WTC11 (cell line): ENCODE measurements at regions not wholly inside any gene's neighbourhood (a gene's known extent, or its start where the extent isn't known, plus 50 kb on each side); places are given as distances from the start of the nearest gene placed in this dataset.

Source experiments
- ATF2 ChIP-seq: sonication (generic); formaldehyde crosslinking; IDR thresholded peaks from 2 replicates; pipeline ENCODE4 v1.8.1; 2022; ENCODE audit warnings: low read depth, missing genetic modification reagents, borderline replicate concordance
- ATF6 ChIP-seq: sonication (generic); formaldehyde crosslinking; IDR thresholded peaks from 2 replicates; pipeline ENCODE4 v1.8.1; 2023; ENCODE audit warnings: mild to moderate bottlenecking, missing genetic modification reagents
- ESRRA ChIP-seq: sonication (generic); formaldehyde crosslinking; IDR thresholded peaks from 2 replicates; pipeline ENCODE4 v1.8.1; 2022; ENCODE audit warnings: mild to moderate bottlenecking, missing genetic modification reagents, borderline replicate concordance
- ETV6 ChIP-seq: sonication (generic); formaldehyde crosslinking; IDR thresholded peaks from 2 replicates; pipeline ENCODE4 v1.8.1; 2022; ENCODE audit warnings: mild to moderate bottlenecking, missing genetic modification reagents
- MXD4 ChIP-seq: fragments of 250-450 bp; sonication (Bioruptor Pico); IDR thresholded peaks from 2 replicates; pipeline ENCODE4 v1.8.0; 2021; ENCODE audit warnings: mild to moderate bottlenecking, moderate library complexity, borderline replicate concordance
- NFYB ChIP-seq: sonication (generic); formaldehyde crosslinking; conservative IDR thresholded peaks from 2 replicates; pipeline ENCODE4 v1.8.0; 2022; ENCODE audit warnings: low read depth, missing genetic modification reagents
- OVOL2 ChIP-seq: fragments of 250-450 bp; sonication (Bioruptor Pico); IDR thresholded peaks from 2 replicates; pipeline ENCODE4 v1.9.0; 2021; ENCODE audit warnings: mild to moderate bottlenecking, borderline replicate concordance
- SMAD3 ChIP-seq: sonication (generic); formaldehyde crosslinking; IDR thresholded peaks from 2 replicates; pipeline ENCODE4 v1.8.0; 2022; ENCODE audit warnings: missing genetic modification reagents, mild to moderate bottlenecking, borderline replicate concordance
- SP1 ChIP-seq: sonication (generic); formaldehyde crosslinking; conservative IDR thresholded peaks from 2 replicates; pipeline ENCODE4 v1.8.1; 2022; ENCODE audit warnings: missing genetic modification reagents
- ZNF416 ChIP-seq: fragments of 250-450 bp; sonication (Bioruptor Pico); IDR thresholded peaks from 2 replicates; pipeline ENCODE4 v1.9.0; 2021; ENCODE audit warnings: mild to moderate bottlenecking, inconsistent platforms
- TF ChIP-seq, protein P1 (sequence below): fragments of 200-600 bp; IDR thresholded peaks from 2 replicates; pipeline ENCODE4 v1.8.0; 2022; ENCODE audit warnings: antibody characterized with exemption
- TF ChIP-seq, protein P2 (sequence below): sonication (generic); formaldehyde crosslinking; IDR thresholded peaks from 2 replicates; pipeline ENCODE4 v1.8.0; 2023; ENCODE audit warnings: missing genetic modification reagents

DNA sequence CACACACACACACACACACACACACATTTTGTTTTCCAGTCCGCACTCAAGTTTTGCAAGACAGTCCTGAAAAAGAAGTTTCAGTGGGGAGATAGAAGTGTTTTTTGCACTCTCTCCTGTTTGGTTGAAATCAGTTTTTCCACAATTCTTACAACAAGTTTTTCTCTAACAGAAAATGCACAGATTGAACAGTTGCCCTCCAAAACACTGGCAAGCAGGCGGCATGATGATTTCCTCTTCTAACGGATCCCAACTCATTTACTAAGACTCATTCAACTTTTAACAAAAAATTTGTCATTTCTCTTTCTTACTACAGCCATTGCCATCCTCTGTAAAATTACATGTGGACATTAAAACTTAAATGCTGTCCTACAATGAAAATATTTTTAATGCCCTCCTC lies 117.6 kb upstream of the DTNA start:
- TF ChIP-seq, protein P1, sequence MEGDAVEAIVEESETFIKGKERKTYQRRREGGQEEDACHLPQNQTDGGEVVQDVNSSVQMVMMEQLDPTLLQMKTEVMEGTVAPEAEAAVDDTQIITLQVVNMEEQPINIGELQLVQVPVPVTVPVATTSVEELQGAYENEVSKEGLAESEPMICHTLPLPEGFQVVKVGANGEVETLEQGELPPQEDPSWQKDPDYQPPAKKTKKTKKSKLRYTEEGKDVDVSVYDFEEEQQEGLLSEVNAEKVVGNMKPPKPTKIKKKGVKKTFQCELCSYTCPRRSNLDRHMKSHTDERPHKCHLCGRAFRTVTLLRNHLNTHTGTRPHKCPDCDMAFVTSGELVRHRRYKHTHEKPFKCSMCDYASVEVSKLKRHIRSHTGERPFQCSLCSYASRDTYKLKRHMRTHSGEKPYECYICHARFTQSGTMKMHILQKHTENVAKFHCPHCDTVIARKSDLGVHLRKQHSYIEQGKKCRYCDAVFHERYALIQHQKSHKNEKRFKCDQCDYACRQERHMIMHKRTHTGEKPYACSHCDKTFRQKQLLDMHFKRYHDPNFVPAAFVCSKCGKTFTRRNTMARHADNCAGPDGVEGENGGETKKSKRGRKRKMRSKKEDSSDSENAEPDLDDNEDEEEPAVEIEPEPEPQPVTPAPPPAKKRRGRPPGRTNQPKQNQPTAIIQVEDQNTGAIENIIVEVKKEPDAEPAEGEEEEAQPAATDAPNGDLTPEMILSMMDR: no peak
- TF ChIP-seq ATF2 (CRISPR knock-in tag) (no peak), ATF6 (CRISPR knock-in tag) (no peak), ETV6 (CRISPR knock-in tag) (no peak), ZNF416 (no peak), SP1 (CRISPR knock-in tag) (no peak), SMAD3 (no peak), MXD4 (CRISPR knock-in tag) (no peak), ESRRA (CRISPR knock-in tag) (no peak), OVOL2 (CRISPR knock-in tag) (no peak), NFYB (no peak)
- TF ChIP-seq, protein P2, sequence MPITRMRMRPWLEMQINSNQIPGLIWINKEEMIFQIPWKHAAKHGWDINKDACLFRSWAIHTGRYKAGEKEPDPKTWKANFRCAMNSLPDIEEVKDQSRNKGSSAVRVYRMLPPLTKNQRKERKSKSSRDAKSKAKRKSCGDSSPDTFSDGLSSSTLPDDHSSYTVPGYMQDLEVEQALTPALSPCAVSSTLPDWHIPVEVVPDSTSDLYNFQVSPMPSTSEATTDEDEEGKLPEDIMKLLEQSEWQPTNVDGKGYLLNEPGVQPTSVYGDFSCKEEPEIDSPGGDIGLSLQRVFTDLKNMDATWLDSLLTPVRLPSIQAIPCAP (CRISPR knock-in tag): no peak
